GM18870 (cell line): ENCODE measurements at regions not wholly inside any gene's neighbourhood (a gene's known extent, or its start where the extent isn't known, plus 50 kb on each side); places are given as distances from the start of the nearest gene placed in this dataset.

Experiments used
- ATAC-seq: cut with Tn5 transposase; IDR thresholded peaks from one replicate; pipeline ENCODE4 v1.9.1; 2021; ENCODE audit warnings: moderate library complexity; ENCODE audit not compliant: unreplicated experiment

DNA sequence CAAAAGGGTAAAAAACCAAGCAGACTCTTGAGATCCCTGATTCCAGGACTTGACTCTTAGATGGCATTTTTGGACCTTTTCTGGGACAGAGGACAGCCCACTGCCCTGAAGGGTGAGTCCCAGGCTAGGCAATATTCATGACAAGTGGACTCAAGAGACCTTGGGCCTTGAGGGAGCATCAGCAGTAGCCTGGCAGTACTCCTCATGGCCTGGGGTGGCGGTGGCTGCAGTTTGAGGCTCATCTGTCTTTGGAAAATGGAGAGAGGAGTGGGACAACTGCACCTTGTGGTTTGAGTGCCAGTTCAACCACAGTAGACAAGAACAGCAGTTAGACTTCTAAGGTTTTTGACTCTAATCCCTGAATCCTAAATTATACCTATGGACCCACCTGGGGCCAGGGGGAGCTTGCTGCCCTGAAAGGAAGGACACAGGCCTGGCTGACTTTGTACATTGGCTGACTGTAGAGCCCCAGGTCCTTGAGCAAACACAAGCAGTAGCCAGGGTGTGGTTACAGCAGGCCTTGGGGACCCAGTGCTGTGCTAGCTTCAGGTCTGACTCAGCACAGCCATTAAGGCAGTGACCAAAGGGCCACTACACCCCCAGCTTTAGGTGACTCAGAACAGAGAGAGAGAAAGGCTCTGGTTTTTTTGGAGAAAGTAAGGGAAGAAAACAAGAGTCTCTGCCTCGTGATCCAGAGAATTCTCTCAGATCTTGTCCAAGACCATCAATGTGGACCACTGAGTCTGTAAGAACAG, 1023.2 kb downstream of the KCNT2 start:
- no peak for ATAC-seq

DNA sequence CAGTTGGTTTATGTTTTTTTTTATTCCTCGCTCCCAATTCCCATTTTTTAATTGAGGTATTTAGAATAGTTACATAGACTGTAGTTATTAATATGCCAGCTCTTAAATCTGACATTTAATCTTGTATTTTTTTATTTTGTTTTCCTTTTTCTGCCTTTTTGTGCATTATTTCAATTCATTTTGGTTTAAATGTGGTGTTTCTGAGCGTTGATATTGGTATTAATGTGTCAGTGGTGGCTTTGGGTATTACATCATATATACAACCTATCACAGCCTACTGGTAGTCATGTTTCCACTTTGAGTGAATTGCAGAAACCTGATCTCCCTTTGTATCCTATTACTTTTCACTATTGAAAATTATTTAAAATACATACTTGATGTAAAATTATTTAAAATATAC, 1027.3 kb downstream of the KCNT2 start:
- ATAC-seq = no peak

DNA sequence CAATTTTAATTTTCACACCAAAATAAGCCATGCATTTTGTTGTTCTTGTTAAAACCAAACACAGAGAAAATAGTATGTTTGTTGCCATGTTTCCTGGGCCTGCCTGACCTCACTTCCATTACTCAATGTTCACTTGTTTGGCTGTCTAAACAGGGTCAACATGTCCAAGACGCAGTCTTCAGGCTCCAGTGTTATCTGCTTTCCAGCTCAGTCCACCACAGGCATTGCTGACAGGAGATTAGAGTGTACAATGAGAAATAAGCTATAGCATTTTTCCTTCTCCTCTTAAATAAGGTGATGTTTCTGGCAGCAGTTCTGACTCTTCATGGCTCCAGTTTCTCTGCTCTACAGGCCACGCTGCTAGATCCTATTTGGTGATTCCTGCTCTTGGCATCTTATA, 1030.5 kb downstream of the KCNT2 start:
- ATAC-seq = no peak

DNA sequence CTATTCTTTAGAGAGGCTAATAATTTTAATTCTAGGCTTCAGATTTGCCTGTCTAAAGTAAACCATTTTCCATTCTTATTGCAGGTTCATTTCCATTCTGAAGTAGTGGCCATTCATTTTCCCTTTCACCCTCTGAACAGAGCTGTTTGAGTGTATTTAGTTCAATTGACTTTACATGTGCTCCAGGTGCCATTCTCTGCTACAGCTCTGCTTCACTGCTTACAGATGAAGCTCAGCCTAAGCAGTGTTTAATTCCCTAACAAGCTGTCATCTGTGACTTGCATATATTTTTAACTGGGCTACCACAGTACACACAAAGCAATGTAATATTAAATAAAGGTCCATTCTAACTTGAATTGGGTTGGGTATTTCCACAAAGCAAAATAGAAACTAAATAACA, 1031.6 kb downstream of the KCNT2 start:
- no peak for ATAC-seq

DNA sequence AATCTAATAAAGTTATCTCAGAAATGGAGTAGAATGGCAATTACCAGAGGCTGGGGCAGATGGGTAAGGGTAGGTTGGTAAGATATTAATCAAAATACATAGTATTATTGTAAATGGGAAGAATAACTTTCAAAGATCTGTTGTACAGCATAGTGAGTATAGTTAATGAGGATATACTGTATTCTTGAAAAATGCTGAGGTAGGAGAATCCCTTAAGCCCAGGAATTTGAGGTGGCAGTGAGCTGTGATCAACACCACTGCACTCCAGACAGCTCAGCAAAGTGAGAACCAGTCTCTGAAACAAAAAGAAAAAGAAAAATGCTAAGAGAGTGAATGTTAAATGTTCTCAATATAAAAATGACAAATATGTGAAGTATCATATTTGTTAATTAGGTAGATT, 1033.7 kb downstream of the KCNT2 start:
- no peak for ATAC-seq

DNA sequence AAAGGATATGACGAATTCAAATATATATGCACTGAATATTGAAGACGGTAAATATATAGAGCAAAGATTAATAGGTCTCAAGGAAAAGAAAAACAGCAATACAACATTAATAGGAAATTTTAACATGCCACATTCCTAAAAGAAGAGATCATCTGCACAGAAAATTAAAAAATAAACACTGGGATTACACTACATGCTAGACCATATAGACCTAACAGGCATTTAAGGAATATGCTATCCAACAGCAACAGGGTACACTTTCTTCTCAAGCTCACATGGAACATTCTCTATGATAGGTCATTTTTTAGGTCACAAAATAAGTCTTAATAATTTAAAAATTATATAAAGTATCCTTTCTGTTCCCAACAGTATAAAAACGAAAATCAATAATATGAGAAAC, 1038.3 kb downstream of the KCNT2 start:
- ATAC-seq = no peak

DNA sequence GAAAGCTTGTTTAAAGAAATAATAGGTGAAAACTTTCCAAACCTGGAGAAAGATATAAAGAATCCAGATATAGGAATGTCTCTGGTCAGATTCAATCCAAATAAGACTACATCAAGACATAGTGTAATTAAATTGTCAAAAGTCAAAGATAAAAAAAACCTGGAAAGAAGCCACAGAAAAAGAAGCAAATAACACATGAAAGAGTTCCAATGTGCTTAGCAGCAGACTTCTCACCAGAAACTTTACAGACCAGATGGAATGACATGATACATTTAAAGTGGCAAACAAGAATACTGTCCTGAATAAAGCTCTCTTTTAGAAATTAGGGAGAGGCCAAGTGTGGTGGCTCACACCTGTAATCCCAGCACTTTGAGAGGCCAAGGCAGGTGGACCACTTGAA, 1039.9 kb downstream of the KCNT2 start:
- no peak for ATAC-seq

DNA sequence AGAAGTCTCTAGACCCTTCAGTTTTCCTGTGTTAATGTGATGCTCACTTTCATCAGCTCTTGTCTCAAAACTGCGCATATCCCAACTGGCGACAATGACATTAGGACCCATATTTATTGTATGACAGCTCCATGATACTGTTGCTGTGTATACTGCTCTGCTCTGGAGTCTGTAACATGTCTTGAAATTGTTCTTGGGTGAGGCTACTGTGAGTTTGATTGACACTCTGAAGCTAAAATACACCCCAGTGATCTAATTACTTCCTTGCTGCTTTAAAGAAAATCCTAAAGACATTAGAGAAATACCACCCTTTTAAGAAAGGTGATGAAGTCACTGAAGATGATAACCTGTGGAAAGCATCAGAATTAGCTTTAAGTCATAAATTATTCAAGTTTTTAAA, 1046.2 kb downstream of the KCNT2 start:
- no peak for ATAC-seq

DNA sequence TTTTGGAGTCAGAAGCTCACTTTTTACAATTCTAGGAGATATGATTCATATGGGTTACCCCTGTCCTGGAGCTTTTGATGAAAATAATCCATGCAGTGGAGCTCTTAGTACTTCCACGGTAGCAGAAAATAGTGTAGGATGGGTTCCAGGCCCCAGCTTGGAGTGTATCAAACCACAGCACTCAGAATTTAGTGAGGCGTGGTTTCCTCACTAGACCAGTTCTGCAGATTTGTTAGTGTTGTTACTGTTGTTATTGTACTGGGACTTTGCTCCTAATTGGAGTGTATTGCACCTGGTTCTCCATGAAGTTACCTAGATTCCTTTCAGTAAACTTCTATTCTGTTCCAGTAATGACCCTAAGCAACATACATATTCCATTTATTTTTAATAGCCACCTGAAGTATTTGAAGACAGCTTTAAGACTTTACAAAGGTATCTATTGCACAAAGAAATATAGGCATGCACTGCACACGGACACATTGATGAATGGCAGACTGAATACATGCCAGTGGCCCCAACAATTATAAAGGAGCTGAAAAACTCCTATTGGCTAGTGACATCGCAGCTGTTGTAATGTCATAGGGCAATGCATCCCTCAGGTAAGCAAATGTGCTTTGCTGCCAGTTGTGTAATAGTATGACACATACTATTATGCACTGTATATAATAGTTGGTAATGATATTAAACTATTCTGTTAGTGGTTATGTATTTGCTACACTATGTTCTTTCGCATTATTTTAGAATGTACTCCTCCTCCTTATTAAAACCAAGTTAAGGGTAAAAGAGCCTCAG, 1058.0 kb downstream of the KCNT2 start:
- ATAC-seq = no peak

DNA sequence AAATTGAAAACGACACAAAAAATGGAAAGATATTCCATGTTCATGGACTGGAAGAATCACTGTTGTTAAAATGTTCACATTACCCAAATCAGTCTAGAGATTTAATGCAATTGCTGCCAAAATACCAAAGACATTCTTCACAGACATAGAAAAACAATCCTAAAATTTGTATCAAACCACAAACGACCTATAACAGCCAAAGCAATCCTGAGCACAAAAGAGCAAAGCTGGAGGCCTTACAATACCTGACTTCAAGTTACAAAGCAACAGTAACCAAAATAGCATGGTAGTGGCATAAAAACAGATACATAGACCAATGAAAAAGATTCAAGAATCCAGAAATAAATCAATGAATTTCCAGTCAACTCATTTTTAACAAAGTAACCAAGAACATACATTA, 1077.3 kb downstream of the KCNT2 start:
- ATAC-seq = no peak

DNA sequence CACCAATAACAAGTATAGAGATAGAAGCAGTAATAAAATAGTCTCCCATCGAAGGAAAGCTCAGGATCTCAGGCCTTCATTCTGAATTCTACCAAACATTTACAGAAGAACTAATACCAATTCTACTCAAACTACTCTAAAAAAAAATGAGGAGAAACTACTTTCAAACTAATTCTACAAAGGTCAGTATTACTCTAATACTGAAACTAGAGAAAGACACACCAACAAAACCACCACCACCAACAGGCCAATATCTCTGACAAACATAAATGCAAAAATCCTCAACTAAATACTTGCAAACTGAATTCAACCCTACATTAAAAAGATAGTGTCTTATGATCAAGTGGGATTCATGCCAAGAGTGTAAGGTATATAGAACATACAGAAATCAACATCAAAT, 1078.4 kb downstream of the KCNT2 start:
- ATAC-seq = no peak

DNA sequence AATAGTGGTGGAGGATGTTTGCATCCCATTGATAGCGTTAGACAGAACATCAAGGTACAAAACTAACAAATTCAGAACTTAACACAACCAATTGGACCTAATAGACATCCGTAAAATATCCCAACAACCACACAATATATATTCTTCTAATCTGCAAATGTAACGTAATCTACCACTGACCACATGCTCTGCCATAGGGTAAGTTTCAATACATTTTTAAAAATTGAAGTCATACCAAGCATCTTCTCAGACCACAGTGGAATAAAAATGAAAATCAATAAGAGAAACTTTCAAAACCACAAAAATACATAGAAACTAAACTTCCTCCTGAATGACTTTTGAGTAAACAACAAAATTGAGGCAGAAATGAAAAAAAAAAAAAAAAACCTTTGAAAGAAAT, 1087.5 kb downstream of the KCNT2 start:
- peak; percentile 74 for ATAC-seq

DNA sequence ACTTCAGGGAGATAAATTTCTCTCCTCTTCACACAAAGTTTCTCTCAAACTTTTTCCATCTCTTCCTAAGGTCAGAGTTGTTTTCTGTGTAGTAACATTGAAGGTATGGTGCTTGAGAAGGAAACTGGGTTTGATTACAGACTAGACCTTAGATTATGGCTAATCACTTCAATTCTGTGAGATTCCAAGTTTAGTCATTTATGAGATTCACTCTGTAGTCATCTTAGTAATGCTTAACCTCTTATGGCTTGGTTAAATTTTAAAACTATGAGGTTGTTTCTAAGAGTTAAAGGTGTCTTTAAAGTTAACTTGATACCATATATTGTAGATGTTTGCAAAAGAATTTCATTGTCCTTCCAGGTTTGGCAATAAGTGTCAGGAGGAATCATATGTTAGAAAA, 1092.2 kb downstream of the KCNT2 start:
- no peak for ATAC-seq

DNA sequence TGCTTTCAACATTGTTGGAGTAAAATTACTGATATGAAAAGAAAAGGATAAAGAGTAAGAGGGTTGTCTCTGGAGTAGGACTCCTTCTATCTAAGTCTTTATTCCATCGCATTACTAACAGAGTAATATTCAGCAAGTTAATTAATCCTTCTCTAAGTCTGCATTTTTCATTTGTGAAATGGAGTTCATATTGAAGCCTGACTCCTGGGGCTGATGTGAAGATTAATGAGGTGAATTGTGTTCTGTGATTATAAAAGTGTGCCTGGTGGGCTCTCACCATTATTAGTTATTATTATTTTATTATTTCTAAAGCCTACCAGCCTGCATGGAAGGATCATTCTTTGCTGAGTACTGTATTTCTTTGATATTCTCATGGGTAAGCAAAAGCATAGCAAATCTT, 1096.7 kb downstream of the KCNT2 start:
- no peak for ATAC-seq

DNA sequence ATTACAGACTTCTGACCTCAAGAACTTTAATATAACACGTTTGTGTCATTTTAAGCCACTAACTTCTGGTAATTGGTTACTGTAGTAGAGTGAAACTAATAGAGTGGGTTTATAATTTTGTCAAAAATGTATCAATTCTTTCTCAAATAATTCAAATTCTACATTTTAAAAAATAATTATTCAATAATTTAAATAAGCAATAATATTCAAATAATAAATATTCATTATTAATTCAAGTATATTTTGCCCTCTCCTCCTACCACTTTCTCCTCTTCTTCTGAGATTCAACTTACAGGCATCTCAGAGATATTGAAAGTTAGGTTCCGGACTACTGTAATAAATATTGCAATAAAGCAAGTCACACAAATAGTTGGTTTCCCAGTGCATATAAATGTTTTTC, 1107.1 kb downstream of the KCNT2 start:
- ATAC-seq = no peak

DNA sequence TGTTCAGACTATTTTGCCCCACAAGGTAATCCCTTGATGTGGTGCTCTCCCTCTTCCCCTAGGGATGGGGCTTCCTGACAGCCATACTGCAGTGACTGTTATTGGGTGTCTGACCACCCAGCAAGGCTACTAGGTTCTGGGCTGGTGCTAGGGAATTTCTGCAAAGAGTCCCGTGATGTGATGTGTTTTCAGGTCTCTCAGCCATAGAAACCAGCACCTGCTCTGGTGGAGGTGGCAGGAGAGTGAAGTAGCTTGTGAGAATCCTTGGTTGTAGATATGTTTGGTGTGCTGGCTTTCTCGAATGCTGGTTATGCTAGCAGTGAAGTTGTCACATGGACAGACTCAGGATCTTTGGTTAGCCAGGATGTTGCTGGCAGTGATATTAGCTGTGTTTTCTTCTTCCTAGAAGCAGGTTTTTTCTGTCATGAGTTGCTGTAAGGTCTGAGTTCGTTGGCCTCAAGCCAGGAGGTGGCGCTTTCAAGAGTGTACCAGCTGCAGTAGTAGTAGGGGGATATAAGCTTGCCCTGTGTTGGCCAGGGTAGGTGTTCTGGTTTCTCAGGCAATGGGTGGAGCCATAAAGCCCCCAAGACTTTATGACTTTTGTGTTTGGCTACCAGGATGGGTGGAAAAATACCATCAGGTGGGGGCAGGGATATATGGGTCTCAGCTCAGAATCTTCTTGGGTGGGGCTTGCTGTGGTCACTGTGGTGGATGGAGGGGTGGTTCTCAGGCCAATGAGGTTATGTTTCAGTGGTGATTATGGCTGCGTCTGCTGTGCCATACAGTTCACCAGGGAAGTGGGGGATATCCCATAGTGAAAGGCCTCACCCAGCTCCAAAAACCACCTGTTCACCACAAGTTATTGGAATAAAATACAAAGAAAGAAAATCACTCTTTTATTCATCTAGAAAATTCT, 1112.3 kb downstream of the KCNT2 start:
- ATAC-seq = peak; percentile 55

DNA sequence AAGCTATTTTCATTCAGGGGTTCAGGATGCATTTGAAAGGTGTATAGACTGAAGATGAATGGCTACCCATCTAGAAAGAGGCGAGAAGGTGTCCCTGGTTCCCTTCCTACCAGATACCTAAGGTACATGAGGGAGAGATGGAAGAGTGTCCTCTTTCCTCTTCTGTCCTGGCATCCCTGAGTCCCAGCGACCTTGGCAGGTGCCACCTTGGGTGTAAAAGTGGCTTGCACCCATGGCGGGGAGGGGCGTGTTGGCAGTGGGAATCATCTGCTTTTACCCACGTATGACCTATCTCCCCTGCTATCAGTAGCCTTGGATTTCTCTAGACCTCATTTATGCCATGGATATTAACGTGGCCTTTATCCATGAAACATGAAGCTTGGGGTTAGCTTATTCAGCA, 1126.1 kb downstream of the KCNT2 start:
- ATAC-seq = no peak

DNA sequence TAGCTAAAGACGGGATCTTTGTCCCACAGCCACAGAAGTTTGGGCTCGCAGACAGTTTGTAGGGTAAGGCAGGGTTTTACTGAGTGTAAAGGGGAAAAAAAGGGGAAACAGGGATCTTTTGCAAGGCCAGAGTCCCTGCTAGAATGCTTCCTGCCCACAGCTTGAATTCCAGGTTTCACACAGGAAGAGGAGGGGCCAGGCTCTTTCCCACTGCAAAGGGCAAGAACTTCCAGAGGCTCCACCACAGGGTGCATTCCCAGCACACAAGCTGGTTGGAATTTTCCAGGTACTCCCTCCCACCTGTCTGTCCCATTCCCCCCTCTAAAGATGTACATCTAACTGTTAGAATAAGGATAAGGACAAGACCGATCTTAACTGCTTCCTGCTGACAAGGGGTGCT, 1126.9 kb downstream of the KCNT2 start:
- no peak for ATAC-seq

DNA sequence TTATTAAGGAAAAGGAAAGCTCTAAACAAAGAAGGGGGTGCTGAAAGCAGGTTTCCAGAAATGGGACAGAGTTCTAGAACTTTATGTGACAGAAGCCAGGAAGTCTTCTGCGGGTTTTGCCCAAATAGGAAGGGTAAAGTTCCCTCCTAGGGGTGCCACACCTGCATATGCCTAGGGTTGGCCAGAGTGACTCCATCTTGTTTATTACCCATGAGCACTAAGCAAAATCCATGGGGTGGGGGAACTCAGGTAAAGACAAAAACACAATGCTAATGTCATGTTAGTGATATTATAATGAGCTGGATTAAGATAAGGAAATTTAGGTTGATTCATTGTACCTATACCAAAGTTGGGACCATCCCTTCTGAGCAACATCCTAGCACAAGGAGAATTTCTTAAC, 1132.7 kb downstream of the KCNT2 start:
- ATAC-seq = no peak

DNA sequence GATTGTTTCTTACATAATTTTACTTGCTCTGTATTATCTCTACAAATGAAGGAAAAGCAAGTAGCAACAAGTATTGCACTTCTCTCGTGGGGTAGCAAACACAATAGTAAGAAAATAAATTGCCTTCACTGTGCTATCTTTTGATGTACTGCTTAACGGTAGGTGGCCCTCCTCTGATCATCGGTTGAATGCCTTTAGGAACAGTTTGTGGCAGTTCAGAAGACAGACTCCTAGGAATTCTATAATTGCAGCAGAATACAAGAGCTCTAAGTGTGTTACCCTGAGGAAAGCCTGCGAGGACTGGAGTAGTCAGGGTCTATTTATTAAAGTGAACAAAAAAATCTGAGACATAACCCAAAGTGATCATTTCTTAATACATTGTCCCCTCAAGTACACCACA, 1135.9 kb downstream of the KCNT2 start:
- no peak for ATAC-seq

DNA sequence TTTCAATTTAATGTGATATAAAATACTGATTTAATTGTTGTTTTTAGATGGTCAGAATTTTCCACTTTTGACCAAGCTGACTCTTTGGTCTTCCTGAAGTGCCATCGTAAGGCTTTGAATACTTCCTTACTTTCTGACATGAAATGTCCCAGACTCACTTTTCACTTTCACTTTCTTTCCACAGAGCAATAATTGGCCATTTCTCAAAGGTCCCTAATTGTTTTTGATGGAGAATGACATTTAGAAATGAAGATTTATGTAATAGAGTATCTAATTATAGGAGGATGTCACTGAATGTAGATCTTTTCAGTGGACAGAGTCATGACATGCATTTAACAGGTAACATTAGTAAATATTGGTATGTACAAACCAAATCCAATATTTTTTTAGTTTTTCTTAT, 1141.6 kb downstream of the KCNT2 start:
- no peak for ATAC-seq

DNA sequence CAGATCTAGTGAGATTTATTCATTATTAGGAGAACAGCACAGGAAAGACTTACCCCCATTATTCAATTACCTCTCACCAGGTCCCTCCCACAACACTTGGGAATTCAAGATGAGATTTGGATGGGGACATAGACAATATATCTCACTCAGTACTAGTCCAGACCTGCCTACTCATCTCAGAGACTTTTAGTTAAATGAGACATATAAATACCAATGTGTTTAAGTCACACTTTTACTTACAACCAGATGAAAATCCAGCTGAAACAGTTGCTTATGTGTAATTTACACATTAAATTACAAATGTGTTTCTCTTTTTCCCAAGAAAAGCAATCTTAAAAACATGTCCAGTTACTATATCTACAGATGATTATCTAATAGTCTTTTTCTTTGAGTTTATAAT, 1145.6 kb downstream of the KCNT2 start:
- ATAC-seq = no peak
